WTC11 (cell line): ENCODE measurements at regions not wholly inside any gene's neighbourhood (a gene's known extent, or its start where the extent isn't known, plus 50 kb on each side); places are given as distances from the start of the nearest gene placed in this dataset.

Experiments
- NR1H2 ChIP-seq: sonication (generic); formaldehyde crosslinking; IDR thresholded peaks from 2 replicates; pipeline ENCODE4 v1.9.0; 2021; ENCODE audit warnings: mild to moderate bottlenecking, moderate library complexity, missing genetic modification reagents
- SMAD3 ChIP-seq: sonication (generic); formaldehyde crosslinking; IDR thresholded peaks from 2 replicates; pipeline ENCODE4 v1.8.0; 2022; ENCODE audit warnings: missing genetic modification reagents, mild to moderate bottlenecking, borderline replicate concordance
- ZNF416 ChIP-seq: fragments of 250-450 bp; sonication (Bioruptor Pico); IDR thresholded peaks from 2 replicates; pipeline ENCODE4 v1.9.0; 2021; ENCODE audit warnings: mild to moderate bottlenecking, inconsistent platforms
- TF ChIP-seq, protein P1 (sequence below): fragments of 250-450 bp; sonication (Bioruptor Pico); IDR thresholded peaks from 2 replicates; pipeline ENCODE4 v1.9.0; 2021; ENCODE audit warnings: mild to moderate bottlenecking, borderline replicate concordance
- TF ChIP-seq, protein P2 (sequence below): fragments of 200-600 bp; IDR thresholded peaks from 2 replicates; pipeline ENCODE4 v1.8.0; 2022; ENCODE audit warnings: antibody characterized with exemption
- TF ChIP-seq, protein P3 (sequence below): sonication (generic); formaldehyde crosslinking; IDR thresholded peaks from 2 replicates; pipeline ENCODE4 v1.8.0; 2022; ENCODE audit warnings: mild to moderate bottlenecking, missing genetic modification reagents
- TF ChIP-seq, protein P4 (sequence below): sonication (generic); formaldehyde crosslinking; IDR thresholded peaks from 2 replicates; pipeline ENCODE4 v1.8.1; 2023; ENCODE audit warnings: mild to moderate bottlenecking, missing genetic modification reagents, moderate library complexity
- TF ChIP-seq, protein P5 (sequence below): sonication (generic); formaldehyde crosslinking; IDR thresholded peaks from 2 replicates; pipeline ENCODE4 v1.8.0; 2022; ENCODE audit warnings: missing genetic modification reagents

DNA sequence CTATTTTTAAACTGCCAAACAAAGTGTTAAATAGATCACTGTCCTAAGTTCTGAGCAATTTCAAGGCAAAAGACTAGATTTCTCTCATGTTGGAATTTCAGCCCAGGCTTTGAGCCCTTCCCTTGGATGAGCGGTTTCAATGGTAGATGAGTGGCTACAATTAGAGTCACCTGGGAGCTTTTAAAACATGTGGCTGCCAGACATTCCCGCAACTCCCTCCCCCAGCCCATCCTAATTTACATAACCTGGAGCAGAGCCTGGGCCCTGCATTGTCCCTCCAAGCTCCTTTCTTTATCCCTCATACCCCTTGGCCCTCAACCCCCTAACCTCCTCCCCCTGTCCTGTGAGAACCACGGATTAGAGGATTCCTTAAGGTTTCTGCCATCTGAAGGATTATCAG, 357.5 kb upstream of the UMPS start:
- TF ChIP-seq ZNF416 (no peak), NR1H2 (CRISPR knock-in tag) (no peak), SMAD3 (CRISPR knock-in tag) (no peak)
- TF ChIP-seq, protein P1, sequence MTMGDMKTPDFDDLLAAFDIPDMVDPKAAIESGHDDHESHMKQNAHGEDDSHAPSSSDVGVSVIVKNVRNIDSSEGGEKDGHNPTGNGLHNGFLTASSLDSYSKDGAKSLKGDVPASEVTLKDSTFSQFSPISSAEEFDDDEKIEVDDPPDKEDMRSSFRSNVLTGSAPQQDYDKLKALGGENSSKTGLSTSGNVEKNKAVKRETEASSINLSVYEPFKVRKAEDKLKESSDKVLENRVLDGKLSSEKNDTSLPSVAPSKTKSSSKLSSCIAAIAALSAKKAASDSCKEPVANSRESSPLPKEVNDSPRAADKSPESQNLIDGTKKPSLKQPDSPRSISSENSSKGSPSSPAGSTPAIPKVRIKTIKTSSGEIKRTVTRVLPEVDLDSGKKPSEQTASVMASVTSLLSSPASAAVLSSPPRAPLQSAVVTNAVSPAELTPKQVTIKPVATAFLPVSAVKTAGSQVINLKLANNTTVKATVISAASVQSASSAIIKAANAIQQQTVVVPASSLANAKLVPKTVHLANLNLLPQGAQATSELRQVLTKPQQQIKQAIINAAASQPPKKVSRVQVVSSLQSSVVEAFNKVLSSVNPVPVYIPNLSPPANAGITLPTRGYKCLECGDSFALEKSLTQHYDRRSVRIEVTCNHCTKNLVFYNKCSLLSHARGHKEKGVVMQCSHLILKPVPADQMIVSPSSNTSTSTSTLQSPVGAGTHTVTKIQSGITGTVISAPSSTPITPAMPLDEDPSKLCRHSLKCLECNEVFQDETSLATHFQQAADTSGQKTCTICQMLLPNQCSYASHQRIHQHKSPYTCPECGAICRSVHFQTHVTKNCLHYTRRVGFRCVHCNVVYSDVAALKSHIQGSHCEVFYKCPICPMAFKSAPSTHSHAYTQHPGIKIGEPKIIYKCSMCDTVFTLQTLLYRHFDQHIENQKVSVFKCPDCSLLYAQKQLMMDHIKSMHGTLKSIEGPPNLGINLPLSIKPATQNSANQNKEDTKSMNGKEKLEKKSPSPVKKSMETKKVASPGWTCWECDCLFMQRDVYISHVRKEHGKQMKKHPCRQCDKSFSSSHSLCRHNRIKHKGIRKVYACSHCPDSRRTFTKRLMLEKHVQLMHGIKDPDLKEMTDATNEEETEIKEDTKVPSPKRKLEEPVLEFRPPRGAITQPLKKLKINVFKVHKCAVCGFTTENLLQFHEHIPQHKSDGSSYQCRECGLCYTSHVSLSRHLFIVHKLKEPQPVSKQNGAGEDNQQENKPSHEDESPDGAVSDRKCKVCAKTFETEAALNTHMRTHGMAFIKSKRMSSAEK (CRISPR knock-in tag), result no peak
- TF ChIP-seq, protein P2, sequence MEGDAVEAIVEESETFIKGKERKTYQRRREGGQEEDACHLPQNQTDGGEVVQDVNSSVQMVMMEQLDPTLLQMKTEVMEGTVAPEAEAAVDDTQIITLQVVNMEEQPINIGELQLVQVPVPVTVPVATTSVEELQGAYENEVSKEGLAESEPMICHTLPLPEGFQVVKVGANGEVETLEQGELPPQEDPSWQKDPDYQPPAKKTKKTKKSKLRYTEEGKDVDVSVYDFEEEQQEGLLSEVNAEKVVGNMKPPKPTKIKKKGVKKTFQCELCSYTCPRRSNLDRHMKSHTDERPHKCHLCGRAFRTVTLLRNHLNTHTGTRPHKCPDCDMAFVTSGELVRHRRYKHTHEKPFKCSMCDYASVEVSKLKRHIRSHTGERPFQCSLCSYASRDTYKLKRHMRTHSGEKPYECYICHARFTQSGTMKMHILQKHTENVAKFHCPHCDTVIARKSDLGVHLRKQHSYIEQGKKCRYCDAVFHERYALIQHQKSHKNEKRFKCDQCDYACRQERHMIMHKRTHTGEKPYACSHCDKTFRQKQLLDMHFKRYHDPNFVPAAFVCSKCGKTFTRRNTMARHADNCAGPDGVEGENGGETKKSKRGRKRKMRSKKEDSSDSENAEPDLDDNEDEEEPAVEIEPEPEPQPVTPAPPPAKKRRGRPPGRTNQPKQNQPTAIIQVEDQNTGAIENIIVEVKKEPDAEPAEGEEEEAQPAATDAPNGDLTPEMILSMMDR, result no peak
- TF ChIP-seq, protein P3, sequence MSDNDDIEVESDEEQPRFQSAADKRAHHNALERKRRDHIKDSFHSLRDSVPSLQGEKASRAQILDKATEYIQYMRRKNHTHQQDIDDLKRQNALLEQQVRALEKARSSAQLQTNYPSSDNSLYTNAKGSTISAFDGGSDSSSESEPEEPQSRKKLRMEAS (CRISPR knock-in tag), result no peak
- TF ChIP-seq, protein P4, sequence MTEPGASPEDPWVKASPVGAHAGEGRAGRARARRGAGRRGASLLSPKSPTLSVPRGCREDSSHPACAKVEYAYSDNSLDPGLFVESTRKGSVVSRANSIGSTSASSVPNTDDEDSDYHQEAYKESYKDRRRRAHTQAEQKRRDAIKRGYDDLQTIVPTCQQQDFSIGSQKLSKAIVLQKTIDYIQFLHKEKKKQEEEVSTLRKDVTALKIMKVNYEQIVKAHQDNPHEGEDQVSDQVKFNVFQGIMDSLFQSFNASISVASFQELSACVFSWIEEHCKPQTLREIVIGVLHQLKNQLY (CRISPR knock-in tag), result no peak
- TF ChIP-seq, protein P5, sequence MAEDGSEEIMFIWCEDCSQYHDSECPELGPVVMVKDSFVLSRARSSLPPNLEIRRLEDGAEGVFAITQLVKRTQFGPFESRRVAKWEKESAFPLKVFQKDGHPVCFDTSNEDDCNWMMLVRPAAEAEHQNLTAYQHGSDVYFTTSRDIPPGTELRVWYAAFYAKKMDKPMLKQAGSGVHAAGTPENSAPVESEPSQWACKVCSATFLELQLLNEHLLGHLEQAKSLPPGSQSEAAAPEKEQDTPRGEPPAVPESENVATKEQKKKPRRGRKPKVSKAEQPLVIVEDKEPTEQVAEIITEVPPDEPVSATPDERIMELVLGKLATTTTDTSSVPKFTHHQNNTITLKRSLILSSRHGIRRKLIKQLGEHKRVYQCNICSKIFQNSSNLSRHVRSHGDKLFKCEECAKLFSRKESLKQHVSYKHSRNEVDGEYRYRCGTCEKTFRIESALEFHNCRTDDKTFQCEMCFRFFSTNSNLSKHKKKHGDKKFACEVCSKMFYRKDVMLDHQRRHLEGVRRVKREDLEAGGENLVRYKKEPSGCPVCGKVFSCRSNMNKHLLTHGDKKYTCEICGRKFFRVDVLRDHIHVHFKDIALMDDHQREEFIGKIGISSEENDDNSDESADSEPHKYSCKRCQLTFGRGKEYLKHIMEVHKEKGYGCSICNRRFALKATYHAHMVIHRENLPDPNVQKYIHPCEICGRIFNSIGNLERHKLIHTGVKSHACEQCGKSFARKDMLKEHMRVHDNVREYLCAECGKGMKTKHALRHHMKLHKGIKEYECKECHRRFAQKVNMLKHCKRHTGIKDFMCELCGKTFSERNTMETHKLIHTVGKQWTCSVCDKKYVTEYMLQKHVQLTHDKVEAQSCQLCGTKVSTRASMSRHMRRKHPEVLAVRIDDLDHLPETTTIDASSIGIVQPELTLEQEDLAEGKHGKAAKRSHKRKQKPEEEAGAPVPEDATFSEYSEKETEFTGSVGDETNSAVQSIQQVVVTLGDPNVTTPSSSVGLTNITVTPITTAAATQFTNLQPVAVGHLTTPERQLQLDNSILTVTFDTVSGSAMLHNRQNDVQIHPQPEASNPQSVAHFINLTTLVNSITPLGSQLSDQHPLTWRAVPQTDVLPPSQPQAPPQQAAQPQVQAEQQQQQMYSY (CRISPR knock-in tag), result no peak
